PC-3 (cell line): ENCODE measurements at regions not wholly inside any gene's neighbourhood (a gene's known extent, or its start where the extent isn't known, plus 50 kb on each side); places are given as distances from the start of the nearest gene placed in this dataset.

Source experiments
- CTCF ChIP-seq: fragments of 300-600 bp; sonication (generic); conservative IDR thresholded peaks from 2 replicates; pipeline ENCODE4 v1.5.1; 2017; ENCODE audit warnings: antibody characterized with exemption, low read depth, mild to moderate bottlenecking, low read length
- EZH2 ChIP-seq: fragments of 300-600 bp; sonication (generic); IDR thresholded peaks from one replicate; pipeline ENCODE4 v1.6.1; 2017; ENCODE audit warnings: antibody characterized with exemption, mild to moderate bottlenecking, low read length; ENCODE audit not compliant: unreplicated experiment

- TF ChIP-seq CTCF = no peak
- no peak for TF ChIP-seq EZH2
Measured at GRCh38 chr2:238565031-238565430, 138.3 kb downstream of the ASB1 start.
